Nucleus accumbens (tissue), 56 donors: ENCODE measurements at regions not wholly inside any gene's neighbourhood (a gene's known extent, or its start where the extent isn't known, plus 50 kb on each side); places are given as distances from the start of the nearest gene placed in this dataset.

Experiments used
- DNase-seq, 56 donors: peaks; one replicate each; lab custom pipeline; 2025; lab: John Stamatoyannopoulos, UW

DNA sequence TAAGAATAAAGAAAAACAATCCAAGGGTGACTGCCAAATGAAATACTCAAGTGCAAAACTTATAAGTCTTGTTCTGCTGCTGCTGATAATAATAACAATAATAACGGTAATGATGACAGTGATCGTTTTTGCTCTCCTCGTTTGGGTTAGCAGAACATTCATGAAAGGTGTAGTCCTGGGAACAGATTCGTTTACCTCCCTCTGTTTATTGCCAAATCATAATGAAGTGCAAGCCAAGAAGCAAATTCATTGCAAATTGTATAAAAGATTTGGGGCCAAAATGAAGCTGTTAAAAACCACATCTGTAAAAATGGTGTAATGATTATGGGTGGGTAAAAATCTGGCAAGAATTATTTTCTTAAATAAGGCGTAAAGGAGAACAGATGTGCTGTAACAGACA lies 587.2 kb upstream of the MKI67 start:
- DNase-seq, result no peak

GRCh38 chr10:128713874-128714570 lies 587.8 kb upstream of the MKI67 start:
- DNase-seq, result no peak

GRCh38 chr10:128714644-128715415 lies 588.6 kb upstream of the MKI67 start:
- no peak for DNase-seq

DNA sequence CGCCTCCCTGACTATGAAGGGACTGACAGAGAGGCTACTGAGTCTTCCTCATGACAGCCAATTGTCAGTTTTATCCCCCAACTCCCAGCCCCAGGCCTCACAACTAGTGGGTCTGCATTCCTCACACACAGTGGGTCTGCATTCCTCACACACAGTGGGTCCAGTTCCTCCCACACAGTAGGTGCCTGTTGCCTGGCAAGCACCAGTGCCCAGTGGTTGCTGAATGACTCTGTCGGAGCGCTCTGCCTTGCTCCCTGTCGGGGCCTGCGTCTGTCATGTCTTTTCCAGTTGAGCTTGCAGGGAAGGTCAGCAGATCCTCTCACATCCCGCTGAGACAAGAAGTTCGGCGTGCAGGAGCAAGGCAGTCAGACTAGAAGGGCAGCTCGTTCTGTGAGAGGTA lies 590.0 kb upstream of the MKI67 start:
- no peak for DNase-seq

DNA sequence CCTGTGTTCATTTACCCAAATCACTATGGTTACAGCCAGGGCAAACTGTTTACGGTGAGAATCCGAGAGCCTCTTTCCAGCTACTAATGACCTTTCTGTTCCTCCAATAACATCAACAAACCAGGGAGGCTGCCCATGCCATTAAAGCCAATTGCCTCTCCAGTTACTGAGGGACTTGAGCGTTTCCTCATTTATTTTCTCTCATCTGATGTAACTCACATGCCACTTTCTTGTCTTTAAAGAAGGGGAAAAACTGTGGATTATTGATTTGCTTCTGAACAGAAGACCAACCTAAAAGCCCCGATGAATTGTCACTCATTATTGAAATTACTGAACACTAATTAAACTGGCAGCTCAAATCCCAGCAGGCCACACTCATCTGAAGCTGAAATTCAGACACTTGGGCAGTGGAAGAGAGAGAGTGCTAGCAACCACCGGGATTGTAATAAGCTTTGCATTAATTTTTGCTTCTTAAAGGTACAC lies 595.8 kb upstream of the MKI67 start:
- DNase-seq, result no peak

DNA sequence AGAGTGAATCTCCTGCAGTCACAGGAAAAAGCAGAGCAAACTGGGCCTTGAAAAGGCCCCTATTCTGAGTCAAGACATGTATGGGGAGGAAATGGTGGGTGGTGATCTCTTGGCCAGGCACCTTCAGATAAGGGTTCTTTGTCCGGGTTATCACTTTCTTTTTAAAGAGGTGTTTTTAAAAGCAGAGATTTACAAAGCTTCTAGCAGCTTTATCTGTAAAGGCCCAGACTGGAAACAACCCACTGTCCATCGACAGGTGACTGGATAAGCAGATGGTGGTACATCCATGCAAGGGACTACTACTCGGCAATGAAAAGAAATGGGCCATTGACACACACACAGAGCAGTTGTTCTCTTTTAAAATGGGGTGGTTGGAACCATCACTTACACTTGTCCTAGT lies 596.7 kb upstream of the MKI67 start:
- DNase-seq, result no peak

- DNase-seq, result no peak
These were observed 597.5 kb upstream of the MKI67 start for GRCh38 chr10:128723631-128724205.

GRCh38 chr10:128725531-128725930 lies 599.3 kb upstream of the MKI67 start:
- no peak for DNase-seq

- DNase-seq, result no peak
These were observed 600.9 kb upstream of the MKI67 start for GRCh38 chr10:128727114-128727513.

GRCh38 chr10:128729910-128730420 lies 603.7 kb upstream of the MKI67 start:
- DNase-seq, result peak in 1 of 56 donors; percentile 2

- DNase-seq, result no peak
These were observed 604.7 kb upstream of the MKI67 start for GRCh38 chr10:128730922-128731321.

- DNase-seq, result peak in 4 of 56 donors; percentile 1 to 13 (median 4)
These were observed 607.9 kb upstream of the MKI67 start for GRCh38 chr10:128734161-128734560.

GRCh38 chr10:128734734-128735133 lies 608.5 kb upstream of the MKI67 start:
- DNase-seq, result no peak

DNA sequence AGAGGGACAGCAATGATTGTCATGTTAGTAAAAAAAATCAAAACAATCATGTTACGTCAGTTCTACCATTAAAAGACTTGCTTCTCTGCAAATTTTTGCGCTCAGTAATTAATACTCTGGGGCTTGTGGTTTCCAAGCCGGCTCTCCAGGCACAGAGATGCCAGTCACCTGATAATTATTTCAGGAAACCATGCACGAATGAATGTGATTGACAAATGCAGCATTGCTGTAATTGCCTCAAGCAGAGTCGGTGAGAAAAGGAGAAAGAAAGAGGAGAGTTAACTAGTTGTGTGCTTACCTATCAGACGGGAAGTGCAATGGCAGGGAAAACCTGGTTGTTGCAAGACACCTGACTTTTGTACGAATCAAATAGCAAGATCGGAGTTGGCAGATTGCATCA lies 609.8 kb upstream of the MKI67 start:
- DNase-seq, result no peak

DNA sequence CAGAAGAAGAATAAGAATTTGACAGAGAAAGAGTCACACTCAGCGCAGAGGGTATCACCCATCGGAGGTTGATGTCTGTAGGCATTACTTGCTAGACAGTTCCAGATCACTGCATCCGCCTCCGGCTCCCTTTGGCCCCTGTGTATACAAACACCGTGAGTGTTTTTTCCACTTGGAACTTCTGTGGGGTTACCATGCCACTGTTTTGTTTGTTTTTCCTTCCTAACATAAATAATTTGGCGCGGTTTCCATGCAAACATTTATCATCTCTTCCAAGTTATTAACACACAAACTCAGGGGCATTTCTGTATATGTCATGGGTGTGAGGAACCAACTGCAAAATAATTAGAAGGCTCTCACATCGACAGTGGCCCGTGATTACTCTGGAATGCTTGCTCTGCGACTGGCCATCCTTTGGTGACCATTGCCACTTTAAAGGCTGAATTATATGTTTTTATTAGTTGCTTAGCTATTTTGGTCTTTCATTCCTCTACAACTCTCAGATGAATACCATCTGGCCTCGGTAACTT lies 612.2 kb upstream of the MKI67 start:
- DNase-seq, result no peak

DNA sequence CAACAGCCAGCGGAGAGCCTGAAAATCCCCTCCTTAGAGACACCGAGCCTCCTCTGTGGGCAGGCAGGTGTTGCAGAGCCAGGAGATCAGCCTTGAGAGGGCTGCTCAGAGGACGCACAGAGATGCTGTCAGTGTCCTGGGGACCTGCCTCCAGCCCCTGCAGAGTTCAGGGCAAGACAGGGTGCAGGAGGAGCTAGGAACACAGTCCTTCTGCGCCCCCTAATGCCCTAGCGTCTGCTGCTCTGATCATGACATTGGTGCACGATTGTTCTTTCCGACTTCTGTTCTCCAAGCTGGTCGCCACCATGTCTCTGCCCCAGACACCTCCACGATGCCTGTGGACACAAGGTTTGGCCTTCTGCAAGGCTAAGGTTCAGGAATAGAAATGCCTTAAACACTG lies 613.7 kb upstream of the MKI67 start:
- no peak for DNase-seq

DNA sequence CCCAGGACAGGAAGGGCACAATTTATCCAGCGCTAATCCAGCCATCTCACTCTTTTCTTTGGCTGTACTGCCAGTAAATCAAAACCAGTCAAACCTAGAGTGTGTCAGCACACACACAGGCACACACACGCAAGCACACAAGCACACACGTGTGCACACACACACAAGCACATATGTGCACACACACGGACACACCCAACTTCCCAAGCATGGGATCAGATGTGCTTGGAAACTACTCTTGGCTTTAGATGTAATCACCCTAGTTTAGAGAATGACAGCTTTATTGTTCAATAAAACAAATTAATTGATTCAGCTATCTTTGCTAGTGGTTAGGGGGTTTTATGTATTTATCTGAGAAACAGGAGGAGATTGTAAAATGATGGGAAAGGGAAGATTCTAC lies 615.0 kb upstream of the MKI67 start:
- no peak for DNase-seq

GRCh38 chr10:128741680-128742079 lies 615.5 kb upstream of the MKI67 start:
- no peak for DNase-seq

DNA sequence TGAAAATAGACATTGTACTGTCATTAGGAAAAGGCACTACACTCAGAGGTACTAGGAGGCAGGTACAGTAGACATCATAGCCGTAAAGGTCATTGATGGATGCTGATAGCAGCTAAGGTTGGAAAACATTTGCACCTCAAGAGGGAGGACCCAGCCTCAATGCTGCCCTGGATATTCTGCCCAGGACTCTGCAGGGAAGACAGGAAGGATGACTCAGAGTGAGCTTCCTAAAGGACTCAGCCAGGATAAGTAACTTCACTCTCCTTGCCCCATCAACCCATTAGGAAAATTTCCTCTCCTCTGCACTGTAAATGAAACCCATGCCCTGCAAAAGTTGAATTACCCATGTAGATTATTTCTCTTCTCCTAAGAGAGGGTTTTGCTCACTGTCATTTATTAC lies 617.9 kb upstream of the MKI67 start:
- no peak for DNase-seq

- DNase-seq, result no peak
These were observed 618.6 kb upstream of the MKI67 start for GRCh38 chr10:128744811-128745305.
